Lung (tissue), 11 donors: ENCODE measurements at regions not wholly inside any gene's neighbourhood (a gene's known extent, or its start where the extent isn't known, plus 50 kb on each side); places are given as distances from the start of the nearest gene placed in this dataset.

Experiments used
- ATAC-seq: fragments of 200-7000 bp; cut with Tn5 transposase; one replicate; pipeline ENCODE4 v1.9.1; 2020; ENCODE audit warnings: moderate number of reproducible peaks; ENCODE audit not compliant: insufficient read depth, low FRiP score
- DNase-seq, 3 donors: peaks; one replicate each; pipeline ENCODE4 v3.0.0-alpha.2; 2013 to 2017
- H3K27ac ChIP-seq, 2 donors: one replicate each; pipeline ENCODE4 v1.5.1; 2013; ENCODE audit warnings: mild to moderate bottlenecking in 2 of 2, moderate library complexity in 2 of 2, control low read depth in 1 of 2, inconsistent platforms in 1 of 2, low read depth in 1 of 2, low read length in 1 of 2
- H3K27me3 ChIP-seq, 3 donors: one replicate each; pipeline ENCODE4 v1.5.1; 2013; ENCODE audit warnings: low read length in 2 of 3; ENCODE audit not compliant: control insufficient read depth in 3 of 3, insufficient read depth in 3 of 3
- H3K36me3 ChIP-seq, 4 donors: one replicate each; pipeline ENCODE4 v1.5.1; 2013; ENCODE audit warnings: low read length in 4 of 4, mild to moderate bottlenecking in 1 of 4, moderate library complexity in 1 of 4; ENCODE audit not compliant: control insufficient read depth in 4 of 4, insufficient read depth in 4 of 4
- H3K4me1 ChIP-seq, 5 donors: one replicate each; pipeline ENCODE4 v1.5.1; 2013; ENCODE audit warnings: low read length in 5 of 5, mild to moderate bottlenecking in 2 of 5, moderate library complexity in 1 of 5; ENCODE audit not compliant: control insufficient read depth in 5 of 5, insufficient read depth in 5 of 5
- H3K4me3 ChIP-seq: one replicate; pipeline ENCODE4 v1.5.1; 2013; ENCODE audit warnings: mild to moderate bottlenecking, control low read depth, moderate library complexity
- H3K9ac ChIP-seq, 2 donors: one replicate each; pipeline ENCODE4 v1.5.1; 2013; ENCODE audit warnings: low read length in 2 of 2, control low read depth in 1 of 2; ENCODE audit not compliant: insufficient read depth in 1 of 2
- H3K9me3 ChIP-seq, 4 donors: one replicate each; pipeline ENCODE4 v1.5.1; 2013; ENCODE audit warnings: low read length in 3 of 4, mild to moderate bottlenecking in 1 of 4, moderate library complexity in 1 of 4; ENCODE audit not compliant: control insufficient read depth in 4 of 4, insufficient read depth in 3 of 4
- CTCF ChIP-seq: IDR thresholded peaks from 2 replicates; pipeline ENCODE4 v1.5.1; 2012; ENCODE audit warnings: mild to moderate bottlenecking; ENCODE audit errors: control extremely low read depth, extremely low read depth
- WGBS, 2 donors: extraction: QIAGEN DNeasy Blood & Tissue Kit; methylation state at CpG; one replicate each; pipeline ENCODE4 v1.1.7; 2013; 5-methylcytosine and 5-hydroxymethylcytosine counted together
- donor health status: control.
- donor health status: control.
- donor health status: Bipolar disorder and iron deficiency.
- donor health status: healthy.
- donor health status: DM: yes; HTN: yes; CAD: no.

- no peak overlapping the region for H3K9ac ChIP-seq
- no peak for ATAC-seq
- H3K4me1 ChIP-seq, result peaks cover 0 to 7% (median 0%) of the 10 kb centered on the region in 5 donors
- H3K36me3 ChIP-seq, result no peaks in the 10 kb centered on the region
- H3K4me3 ChIP-seq, result no peak overlapping the region
- peaks cover 0 to 9% (median 0%) of the 10 kb centered on the region in 4 donors for H3K9me3 ChIP-seq
- no peak overlapping the region for H3K27ac ChIP-seq
- peak in 1 of 3 donors; percentile 19 for DNase-seq
- peaks cover 0 to 4% (median 0%) of the 10 kb centered on the region in 3 donors for H3K27me3 ChIP-seq
- WGBS, 2 donors, result 76 to 79% methylated on average over 24 of the region's 24 CpGs
- no peak for TF ChIP-seq CTCF
These were observed 367.4 kb upstream of the MYT1L start for GRCh38 chr2:2698182-2699120.

- peaks cover 0 to 4% (median 0%) of the 10 kb centered on the region in 3 donors for H3K27me3 ChIP-seq
- no peak for DNase-seq
- no peak for TF ChIP-seq CTCF
- peaks cover 0 to 6% (median 0%) of the 10 kb centered on the region in 4 donors for H3K9me3 ChIP-seq
- no peaks in the 10 kb centered on the region for H3K4me1 ChIP-seq
- no peak for ATAC-seq
- H3K9ac ChIP-seq, result no peak overlapping the region
- H3K27ac ChIP-seq, result no peak overlapping the region
- whole genome bisulfite sequencing, 2 donors, result 81 to 85% methylated on average over 13 of the region's 13 CpGs
- no peaks in the 10 kb centered on the region for H3K36me3 ChIP-seq
- no peak overlapping the region for H3K4me3 ChIP-seq
These were observed 365.8 kb upstream of the MYT1L start for GRCh38 chr2:2696733-2697455.

- ATAC-seq (no peak), DNase-seq (no peak)
- no peak for TF ChIP-seq CTCF
- H3K4me1 ChIP-seq, result no peaks in the 10 kb centered on the region
- no peaks in the 10 kb centered on the region for H3K36me3 ChIP-seq
- H3K9ac ChIP-seq, result no peak overlapping the region
- H3K27me3 ChIP-seq, result peaks cover 0 to 4% (median 0%) of the 10 kb centered on the region in 3 donors
- H3K27ac ChIP-seq, result no peak overlapping the region
- H3K9me3 ChIP-seq, result peaks cover 0 to 4% (median 0%) of the 10 kb centered on the region in 4 donors
- WGBS, 2 donors, result 83 to 88% methylated on average over 5 of the region's 5 CpGs
- H3K4me3 ChIP-seq, result no peak overlapping the region
These were observed 365.2 kb upstream of the MYT1L start for GRCh38 chr2:2696325-2696724.
